ENCODE measurements at regions not wholly inside any gene's neighbourhood (a gene's known extent, or its start where the extent isn't known, plus 50 kb on each side); places are given as distances from the start of the nearest gene placed in this dataset.
A peak's percentile ranks its signal among the peaks of the same experiment; 100 is the strongest.

- H3K4me3 Mint-ChIP-seq = no peak overlapping the region
- DNase-seq (ENCODE audit: low read depth, low spot score) = no peak
- peaks cover 9% of the 10 kb centered on the region for H3K36me3 Mint-ChIP-seq (ENCODE audit: low read depth)
- peaks cover 53% of the 10 kb centered on the region for H3K4me1 Mint-ChIP-seq
- no peak overlapping the region for H3K27ac Mint-ChIP-seq (ENCODE audit: unreplicated experiment)
- no peaks in the 10 kb centered on the region for H3K9me3 Mint-ChIP-seq
- no peak for TF ChIP-seq CTCF (conservative IDR thresholded peaks at IDR 0.05)
- H3K27me3 Mint-ChIP-seq (ENCODE audit: low read depth) = no peaks in the 10 kb centered on the region
Observed at GRCh38 chr12:24088751-24089509, 139.5 kb upstream of the SOX5 start.

GRCh38 chr12:24087294-24087693, 137.8 kb upstream of the SOX5 start:
- H3K4me3 Mint-ChIP-seq = no peak overlapping the region
- no peak for DNase-seq (ENCODE audit: low read depth, low spot score)
- no peak overlapping the region for H3K27ac Mint-ChIP-seq (ENCODE audit: unreplicated experiment)
- no peak for TF ChIP-seq CTCF (conservative IDR thresholded peaks at IDR 0.05)
- H3K36me3 Mint-ChIP-seq (ENCODE audit: low read depth) = peaks cover 6% of the 10 kb centered on the region
- no peaks in the 10 kb centered on the region for H3K27me3 Mint-ChIP-seq (ENCODE audit: low read depth)
- H3K4me1 Mint-ChIP-seq = peaks cover 67% of the 10 kb centered on the region
- H3K9me3 Mint-ChIP-seq = no peaks in the 10 kb centered on the region

GRCh38 chr12:24084800-24085199, 135.3 kb upstream of the SOX5 start:
- peaks cover 73% of the 10 kb centered on the region for H3K4me1 Mint-ChIP-seq
- no peak overlapping the region for H3K27ac Mint-ChIP-seq (ENCODE audit: unreplicated experiment)

GRCh38 chr12:24083838-24084237, 134.4 kb upstream of the SOX5 start:
- TF ChIP-seq CTCF (conservative IDR thresholded peaks at IDR 0.05) = no peak
- peaks cover 75% of the 10 kb centered on the region for H3K4me1 Mint-ChIP-seq

More at GRCh38 chr12:24084800-24085199, 135.3 kb upstream of the SOX5 start:
- H3K36me3 Mint-ChIP-seq (ENCODE audit: low read depth) = peaks cover 6% of the 10 kb centered on the region
- no peak overlapping the region for H3K4me3 Mint-ChIP-seq
- H3K27me3 Mint-ChIP-seq (ENCODE audit: low read depth) = no peaks in the 10 kb centered on the region
- H3K9me3 Mint-ChIP-seq = no peaks in the 10 kb centered on the region
- DNase-seq (ENCODE audit: low read depth, low spot score) = no peak
- TF ChIP-seq CTCF (conservative IDR thresholded peaks at IDR 0.05) = no peak

GRCh38 chr12:24081606-24082005, 132.1 kb upstream of the SOX5 start:
- Mint-ChIP-seq H3K36me3 (ENCODE audit: low read depth) (peaks cover 4% of the 10 kb centered on the region), H3K27me3 (ENCODE audit: low read depth) (no peaks in the 10 kb centered on the region), H3K9me3 (no peaks in the 10 kb centered on the region), H3K4me3 (peak overlapping the region; percentile 76), H3K27ac (ENCODE audit: unreplicated experiment) (peak overlapping the region; percentile 98), H3K4me1 (peaks cover 75% of the 10 kb centered on the region)
- peak; percentile 13 for DNase-seq (ENCODE audit: low read depth, low spot score)
- TF ChIP-seq CTCF (conservative IDR thresholded peaks at IDR 0.05) = no peak

More at GRCh38 chr12:24083838-24084237, 134.4 kb upstream of the SOX5 start:
- peaks cover 5% of the 10 kb centered on the region for H3K36me3 Mint-ChIP-seq (ENCODE audit: low read depth)
- no peaks in the 10 kb centered on the region for H3K27me3 Mint-ChIP-seq (ENCODE audit: low read depth)
- H3K4me3 Mint-ChIP-seq = peak overlapping the region; percentile 1
- peak overlapping the region; percentile 37 for H3K27ac Mint-ChIP-seq (ENCODE audit: unreplicated experiment)
- DNase-seq (ENCODE audit: low read depth, low spot score) = no peak
- no peaks in the 10 kb centered on the region for H3K9me3 Mint-ChIP-seq
